OCI-LY1 (cell line): ENCODE measurements at regions not wholly inside any gene's neighbourhood (a gene's known extent, or its start where the extent isn't known, plus 50 kb on each side); places are given as distances from the start of the nearest gene placed in this dataset.

Experiments used
- H2AFZ ChIP-seq: fragments of 200-600 bp; sonication (generic), shearing (Covaris generic); 2 replicates; pipeline ENCODE4 v1.6.0; 2014; ENCODE audit warnings: antibody characterized with exemption, mild to moderate bottlenecking, low read length
- H3F3A ChIP-seq: fragments of 200-600 bp; sonication (generic), shearing (Covaris generic); 2 replicates; pipeline ENCODE4 v1.6.0; 2014; ENCODE audit warnings: mild to moderate bottlenecking, antibody characterized with exemption, low read length, moderate library complexity; ENCODE audit not compliant: insufficient read depth
- H3K27ac ChIP-seq: fragments of 200-600 bp; sonication (generic); 2 replicates; pipeline ENCODE4 v1.5.1; 2014; ENCODE audit warnings: low read length, mixed run types, mild to moderate bottlenecking, low read depth; ENCODE audit not compliant: poor library complexity, severe bottlenecking
- H3K27me3 ChIP-seq: fragments of 200-600 bp; sonication (generic); 2 replicates; pipeline ENCODE4 v1.6.0; 2014; ENCODE audit warnings: antibody characterized with exemption, mild to moderate bottlenecking, low read length, moderate library complexity; ENCODE audit not compliant: insufficient read depth
- H3K36me3 ChIP-seq: fragments of 200-600 bp; sonication (generic); 2 replicates; pipeline ENCODE4 v1.6.1; 2014; ENCODE audit warnings: mild to moderate bottlenecking, antibody characterized with exemption, low read length, moderate library complexity, mixed read lengths; ENCODE audit not compliant: insufficient read depth
- H3K4me1 ChIP-seq: fragments of 200-600 bp; sonication (generic); 2 replicates; pipeline ENCODE4 v1.5.1; 2014; ENCODE audit warnings: mild to moderate bottlenecking, low read length, moderate library complexity; ENCODE audit not compliant: insufficient read depth, severe bottlenecking
- H3K4me2 ChIP-seq: fragments of 200-600 bp; sonication (generic), shearing (Covaris generic); 2 replicates; pipeline ENCODE4 v1.6.1; 2014; ENCODE audit warnings: low read length
- H3K4me3 ChIP-seq: fragments of 200-600 bp; sonication (generic); 2 replicates; pipeline ENCODE4 v1.5.1; 2014; ENCODE audit warnings: low read length, low read depth, mild to moderate bottlenecking, mixed read lengths; ENCODE audit not compliant: poor library complexity, severe bottlenecking
- H3K79me2 ChIP-seq: fragments of 200-600 bp; shearing (Covaris generic); 2 replicates; pipeline ENCODE4 v1.6.1; 2016; ENCODE audit warnings: mixed run types, low read length, mixed read lengths; ENCODE audit not compliant: insufficient read depth
- H3K9ac ChIP-seq: fragments of 200-600 bp; sonication (generic), shearing (Covaris generic); 2 replicates; pipeline ENCODE4 v1.6.1; 2014; ENCODE audit warnings: mild to moderate bottlenecking, low read length, mixed read lengths
- H3K9me2 ChIP-seq: fragments of 200-600 bp; sonication (generic), shearing (Covaris generic); 2 replicates; pipeline ENCODE4 v1.6.1; 2014; ENCODE audit warnings: low read depth, mild to moderate bottlenecking, low read length, mixed read lengths
- H3K9me3 ChIP-seq: fragments of 200-600 bp; shearing (Covaris generic); 2 replicates; pipeline ENCODE4 v1.6.1; 2014; ENCODE audit warnings: low read length, mixed read lengths
- H4K20me1 ChIP-seq: fragments of 200-600 bp; sonication (generic), shearing (Covaris generic); 2 replicates; pipeline ENCODE4 v1.6.0; 2016; ENCODE audit warnings: mild to moderate bottlenecking, low read length; ENCODE audit not compliant: insufficient read depth
- CTCF ChIP-seq: fragments of 200-600 bp; sonication (generic), shearing (Covaris generic); IDR thresholded peaks from 2 replicates; pipeline ENCODE4 v1.5.1; 2017; ENCODE audit warnings: mild to moderate bottlenecking, antibody characterized with exemption, low read length, moderate library complexity, mixed read lengths
- EZH2 ChIP-seq: fragments of 200-600 bp; sonication (generic), shearing (Covaris generic); IDR thresholded peaks from 2 replicates; pipeline ENCODE4 v1.8.0; 2017; ENCODE audit warnings: borderline replicate concordance, mixed run types, mild to moderate bottlenecking, antibody characterized with exemption, low read length, moderate library complexity, mixed read lengths

DNA sequence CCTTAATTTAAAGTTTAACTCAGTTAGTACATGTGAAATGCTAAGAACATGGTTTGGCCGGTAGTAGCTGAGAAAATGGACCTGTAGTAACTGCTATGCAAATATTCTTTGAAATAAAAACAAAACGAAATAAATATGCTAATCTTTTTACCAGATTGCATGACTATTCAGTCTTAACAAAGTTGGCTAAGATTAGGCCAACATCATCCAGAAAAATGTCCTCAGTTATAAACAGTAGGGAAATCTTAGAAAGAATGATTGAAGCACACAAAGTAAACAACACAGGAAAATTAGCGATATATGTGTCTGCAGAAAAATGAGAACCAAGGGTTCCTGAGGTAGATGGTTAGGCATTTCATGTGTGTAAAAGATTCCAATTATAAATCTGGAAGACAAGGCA, 832.1 kb downstream of the TUSC7 start:
- H3K79me2 ChIP-seq: no peaks in the 10 kb centered on the region
- TF ChIP-seq EZH2 (no peak), CTCF (no peak)
- no peaks in the 10 kb centered on the region for H3K9me2 ChIP-seq

GRCh38 chr3:117543521-117543920, 833.9 kb downstream of the TUSC7 start:
- H3K9me3 ChIP-seq: no peaks in the 10 kb centered on the region
- H3K27ac ChIP-seq: no peak overlapping the region
- H3K79me2 ChIP-seq: no peaks in the 10 kb centered on the region
- H4K20me1 ChIP-seq: no peaks in the 10 kb centered on the region
- no peaks in the 10 kb centered on the region for H3K36me3 ChIP-seq
- TF ChIP-seq CTCF (no peak), EZH2 (no peak)
- no peak overlapping the region for H3K9ac ChIP-seq
- H3K4me3 ChIP-seq: no peak overlapping the region
- no peak overlapping the region for H3K4me2 ChIP-seq
- no peak overlapping the region for H2AFZ ChIP-seq
- H3K27me3 ChIP-seq: no peaks in the 10 kb centered on the region
- no peaks in the 10 kb centered on the region for H3K9me2 ChIP-seq
- no peaks in the 10 kb centered on the region for H3F3A ChIP-seq
- no peaks in the 10 kb centered on the region for H3K4me1 ChIP-seq

More for the DNA sequence above, 832.1 kb downstream of the TUSC7 start:
- no peak overlapping the region for H3K9ac ChIP-seq
- no peak overlapping the region for H3K4me3 ChIP-seq
- no peak overlapping the region for H3K4me2 ChIP-seq
- H3K9me3 ChIP-seq: no peaks in the 10 kb centered on the region
- H3K27ac ChIP-seq: no peak overlapping the region
- H3K4me1 ChIP-seq: no peaks in the 10 kb centered on the region
- H3K27me3 ChIP-seq: no peaks in the 10 kb centered on the region
- H2AFZ ChIP-seq: no peak overlapping the region
- H3K36me3 ChIP-seq: no peaks in the 10 kb centered on the region
- no peaks in the 10 kb centered on the region for H3F3A ChIP-seq
- H4K20me1 ChIP-seq: no peaks in the 10 kb centered on the region

GRCh38 chr3:117545484-117545883, 835.9 kb downstream of the TUSC7 start:
- Histone ChIP-seq H3K79me2 (no peaks in the 10 kb centered on the region), H3K9me2 (no peaks in the 10 kb centered on the region), H4K20me1 (no peaks in the 10 kb centered on the region), H3K36me3 (no peaks in the 10 kb centered on the region), H3K4me3 (no peak overlapping the region), H3K27me3 (no peaks in the 10 kb centered on the region), H3K27ac (no peak overlapping the region), H3K4me1 (no peaks in the 10 kb centered on the region), H3K9ac (no peak overlapping the region), H3K4me2 (no peak overlapping the region), H3K9me3 (no peaks in the 10 kb centered on the region), H2AFZ (no peak overlapping the region), H3F3A (no peaks in the 10 kb centered on the region)
- TF ChIP-seq EZH2 (no peak), CTCF (no peak)
